Left forelimb (tissue), 1 donor: ENCODE measurements at regions not wholly inside any gene's neighbourhood (a gene's known extent, or its start where the extent isn't known, plus 50 kb on each side); places are given as distances from the start of the nearest gene placed in this dataset.
"Not testable (repeated sequence)": the region's sequence is repeated elsewhere in the genome, so short reads cannot be mapped to it uniquely, and the experiment has no call there.

Experiments
- DNase-seq: peaks from one replicate; pipeline ENCODE4 v3.0.0-alpha.2; 2018; ENCODE audit warnings: low spot score

- DNase-seq: no peak
Observed at GRCh38 chr5:118378959-118379358, 609.4 kb downstream of the DTWD2 start.

GRCh38 chr5:118377420-118377819 is 610.9 kb downstream of the DTWD2 start:
- no peak for DNase-seq

- DNase-seq: no peak
Observed at GRCh38 chr5:118371973-118372831, 616.1 kb downstream of the DTWD2 start.

- no peak for DNase-seq
Observed at GRCh38 chr5:118366429-118366828, 621.9 kb downstream of the DTWD2 start.

GRCh38 chr5:118365718-118366117 is 622.6 kb downstream of the DTWD2 start:
- no peak for DNase-seq

GRCh38 chr5:118354797-118355196 is 633.5 kb downstream of the DTWD2 start:
- DNase-seq: no peak

GRCh38 chr5:118353970-118354369 is 634.4 kb downstream of the DTWD2 start:
- DNase-seq: no peak

- DNase-seq: no peak
Observed at GRCh38 chr5:118336468-118336867, 651.9 kb downstream of the DTWD2 start.

GRCh38 chr5:118327389-118327788 is 661.0 kb downstream of the DTWD2 start:
- DNase-seq: no peak

- no peak for DNase-seq
Observed at GRCh38 chr5:118326481-118327045, 661.8 kb downstream of the DTWD2 start.

GRCh38 chr5:118325931-118326330 is 662.4 kb downstream of the DTWD2 start:
- no peak for DNase-seq

- not testable (repeated sequence) for DNase-seq
Observed at GRCh38 chr5:118323723-118324122, 664.6 kb downstream of the DTWD2 start.

GRCh38 chr5:118321081-118321480 is 667.3 kb downstream of the DTWD2 start:
- no peak for DNase-seq

- DNase-seq: no peak
Observed at GRCh38 chr5:118320121-118320520, 668.2 kb downstream of the DTWD2 start.

GRCh38 chr5:118314931-118315330 is 673.4 kb downstream of the DTWD2 start:
- no peak for DNase-seq

GRCh38 chr5:118311103-118311819 is 677.1 kb downstream of the DTWD2 start:
- DNase-seq: no peak

GRCh38 chr5:118310401-118310800 is 677.9 kb downstream of the DTWD2 start:
- DNase-seq: no peak

- DNase-seq: no peak
Observed at GRCh38 chr5:118303296-118303695, 685.1 kb downstream of the DTWD2 start.

GRCh38 chr5:118302786-118303185 is 685.6 kb downstream of the DTWD2 start:
- DNase-seq: no peak

GRCh38 chr5:118301696-118302095 is 686.7 kb downstream of the DTWD2 start:
- no peak for DNase-seq

GRCh38 chr5:118295045-118295444 is 693.3 kb downstream of the DTWD2 start:
- no peak for DNase-seq

GRCh38 chr5:118293378-118293777 is 695.0 kb downstream of the DTWD2 start:
- no peak for DNase-seq

- DNase-seq: no peak
Observed at GRCh38 chr5:118290204-118290603, 698.1 kb downstream of the DTWD2 start.
